SK-N-MC (cell line): ENCODE measurements at regions not wholly inside any gene's neighbourhood (a gene's known extent, or its start where the extent isn't known, plus 50 kb on each side); places are given as distances from the start of the nearest gene placed in this dataset.

Experiments
- DNase-seq: peaks from one replicate; pipeline ENCODE4 v3.0.0-alpha.2; 2011; ENCODE audit warnings: low read depth, low spot score
- H3K27ac ChIP-seq: fragments of 200-600 bp; sonication (generic); 2 replicates; pipeline ENCODE4 v1.5.1; 2016; ENCODE audit warnings: mixed run types
- H3K36me3 ChIP-seq: fragments of 200-600 bp; sonication (generic); 2 replicates; pipeline ENCODE4 v1.6.1; 2017; ENCODE audit warnings: antibody characterized with exemption, low read length, mixed read lengths; ENCODE audit not compliant: insufficient read depth
- H3K4me3 ChIP-seq: fragments of 200-600 bp; sonication (generic); 2 replicates; pipeline ENCODE4 v1.5.1; 2016
- H3K9ac ChIP-seq: fragments of 200-600 bp; sonication (generic); 2 replicates; pipeline ENCODE4 v1.8.0; 2017; ENCODE audit warnings: mixed run types, mixed read lengths; ENCODE audit not compliant: insufficient read length
- H3K9me3 ChIP-seq: fragments of 200-600 bp; sonication (generic); 2 replicates; pipeline ENCODE4 v1.6.1; 2017; ENCODE audit warnings: low read depth, mild to moderate bottlenecking, antibody characterized with exemption, low read length, moderate library complexity, mixed read lengths
- EZH2 ChIP-seq: fragments of 200-600 bp; sonication (generic); IDR thresholded peaks from one replicate; pipeline ENCODE4 v1.6.1; 2017; ENCODE audit warnings: antibody characterized with exemption
- FOXP2 ChIP-seq: optimal IDR thresholded peaks from 2 replicates; pipeline ENCODE3; 2011; ENCODE audit warnings: mild to moderate bottlenecking, moderate library complexity; ENCODE audit not compliant: insufficient read depth; ENCODE audit errors: extremely low read length, control extremely low read depth
- POLR2AphosphoS5 ChIP-seq: IDR thresholded peaks from 2 replicates; pipeline ENCODE4 v1.6.1; 2012; ENCODE audit warnings: mild to moderate bottlenecking, low read depth, low read length, borderline replicate concordance

GRCh38 chr5:20500546-20500945, 512.5 kb upstream of the CDH18 start:
- Histone ChIP-seq H3K36me3 (no peaks in the 10 kb centered on the region), H3K4me3 (no peak overlapping the region), H3K9ac (no peak overlapping the region), H3K9me3 (no peaks in the 10 kb centered on the region), H3K27ac (no peak overlapping the region)
- no peak for TF ChIP-seq EZH2
- no peak for TF ChIP-seq POLR2AphosphoS5
- TF ChIP-seq FOXP2, result no peak
- no peak for DNase-seq

GRCh38 chr5:20498926-20499325, 510.9 kb upstream of the CDH18 start:
- no peak for DNase-seq
- Histone ChIP-seq H3K27ac (no peak overlapping the region), H3K9me3 (no peaks in the 10 kb centered on the region), H3K4me3 (no peak overlapping the region), H3K9ac (no peak overlapping the region), H3K36me3 (no peaks in the 10 kb centered on the region)
- TF ChIP-seq EZH2, result no peak
- TF ChIP-seq POLR2AphosphoS5, result no peak
- no peak for TF ChIP-seq FOXP2

- H3K4me3 ChIP-seq, result no peak overlapping the region
- no peak overlapping the region for H3K9ac ChIP-seq
- no peak for TF ChIP-seq FOXP2
- TF ChIP-seq EZH2, result no peak
- no peak for TF ChIP-seq POLR2AphosphoS5
- no peak overlapping the region for H3K27ac ChIP-seq
- H3K36me3 ChIP-seq, result no peaks in the 10 kb centered on the region
- no peak for DNase-seq
- no peaks in the 10 kb centered on the region for H3K9me3 ChIP-seq
Observed at GRCh38 chr5:20498102-20498501, 510.1 kb upstream of the CDH18 start.

- Histone ChIP-seq H3K9ac (no peak overlapping the region), H3K36me3 (no peaks in the 10 kb centered on the region), H3K4me3 (no peak overlapping the region), H3K27ac (no peak overlapping the region), H3K9me3 (no peaks in the 10 kb centered on the region)
- TF ChIP-seq EZH2 (no peak), POLR2AphosphoS5 (no peak), FOXP2 (no peak)
- DNase-seq, result no peak
Observed at GRCh38 chr5:20497356-20497755, 509.4 kb upstream of the CDH18 start.

GRCh38 chr5:20494706-20495105, 506.7 kb upstream of the CDH18 start:
- H3K9ac ChIP-seq, result no peak overlapping the region
- H3K4me3 ChIP-seq, result no peak overlapping the region
- no peak for TF ChIP-seq FOXP2
- no peak for TF ChIP-seq EZH2
- no peak for TF ChIP-seq POLR2AphosphoS5
- H3K36me3 ChIP-seq, result no peaks in the 10 kb centered on the region
- H3K9me3 ChIP-seq, result no peaks in the 10 kb centered on the region
- no peak for DNase-seq
- no peak overlapping the region for H3K27ac ChIP-seq

GRCh38 chr5:20486826-20487225, 498.8 kb upstream of the CDH18 start:
- no peak for DNase-seq
- Histone ChIP-seq H3K9ac (no peak overlapping the region), H3K9me3 (no peaks in the 10 kb centered on the region), H3K36me3 (no peaks in the 10 kb centered on the region), H3K4me3 (no peak overlapping the region), H3K27ac (no peak overlapping the region)
- no peak for TF ChIP-seq FOXP2
- TF ChIP-seq EZH2, result no peak
- TF ChIP-seq POLR2AphosphoS5, result no peak

- TF ChIP-seq POLR2AphosphoS5, result no peak
- TF ChIP-seq EZH2, result no peak
- no peak for TF ChIP-seq FOXP2
- H3K27ac ChIP-seq, result no peak overlapping the region
- no peaks in the 10 kb centered on the region for H3K9me3 ChIP-seq
- H3K36me3 ChIP-seq, result no peaks in the 10 kb centered on the region
- no peak overlapping the region for H3K4me3 ChIP-seq
- H3K9ac ChIP-seq, result no peak overlapping the region
- no peak for DNase-seq
Observed at GRCh38 chr5:20476016-20476415, 488.0 kb upstream of the CDH18 start.

- no peak for DNase-seq
- no peak overlapping the region for H3K27ac ChIP-seq
- H3K36me3 ChIP-seq, result no peaks in the 10 kb centered on the region
- no peaks in the 10 kb centered on the region for H3K9me3 ChIP-seq
- H3K4me3 ChIP-seq, result no peak overlapping the region
- no peak overlapping the region for H3K9ac ChIP-seq
- no peak for TF ChIP-seq EZH2
Observed at GRCh38 chr5:20470997-20471396, 483.0 kb upstream of the CDH18 start.

- no peak for TF ChIP-seq FOXP2
- no peak for TF ChIP-seq EZH2
- no peak for TF ChIP-seq POLR2AphosphoS5
- Histone ChIP-seq H3K9ac (no peak overlapping the region), H3K27ac (no peak overlapping the region), H3K4me3 (no peak overlapping the region), H3K36me3 (no peaks in the 10 kb centered on the region), H3K9me3 (no peaks in the 10 kb centered on the region)
- DNase-seq, result no peak
Observed at GRCh38 chr5:20469792-20470191, 481.8 kb upstream of the CDH18 start.
